DOHH2 (cell line): ENCODE measurements at regions not wholly inside any gene's neighbourhood (a gene's known extent, or its start where the extent isn't known, plus 50 kb on each side); places are given as distances from the start of the nearest gene placed in this dataset.

ENCODE experiments used
- H3F3A ChIP-seq: fragments of 200-600 bp; sonication (generic), shearing (Covaris generic); 2 replicates; pipeline ENCODE4 v1.6.0; 2016; ENCODE audit warnings: antibody characterized with exemption, mild to moderate bottlenecking; ENCODE audit not compliant: control insufficient read depth, insufficient read depth
- H3K27ac ChIP-seq: fragments of 200-600 bp; sonication (generic); 2 replicates; pipeline ENCODE4 v1.5.1; 2014; ENCODE audit warnings: low read depth, mild to moderate bottlenecking, low read length, moderate library complexity
- H3K27me3 ChIP-seq: fragments of 200-600 bp; sonication (generic); 2 replicates; pipeline ENCODE4 v1.6.1; 2014; ENCODE audit warnings: mild to moderate bottlenecking, low read length, mixed read lengths; ENCODE audit not compliant: control insufficient read depth
- H3K36me3 ChIP-seq: fragments of 200-600 bp; sonication (generic); 2 replicates; pipeline ENCODE4 v1.6.1; 2014; ENCODE audit warnings: mild to moderate bottlenecking, low read length, moderate library complexity, mixed read lengths; ENCODE audit not compliant: control insufficient read depth
- H3K4me1 ChIP-seq: fragments of 200-600 bp; sonication (generic); 2 replicates; pipeline ENCODE4 v1.6.1; 2014; ENCODE audit warnings: mild to moderate bottlenecking, low read length, mixed read lengths; ENCODE audit not compliant: control insufficient read depth
- H3K4me2 ChIP-seq: fragments of 200-600 bp; sonication (generic); 2 replicates; pipeline ENCODE4 v1.6.0; 2014; ENCODE audit warnings: mild to moderate bottlenecking, low read length, moderate library complexity
- H3K4me3 ChIP-seq: fragments of 200-600 bp; sonication (generic); 2 replicates; pipeline ENCODE4 v1.5.1; 2014; ENCODE audit warnings: mild to moderate bottlenecking, low read length, mixed read lengths
- H3K79me2 ChIP-seq: fragments of 200-600 bp; sonication (generic); 2 replicates; pipeline ENCODE4 v1.6.1; 2014; ENCODE audit warnings: mild to moderate bottlenecking, low read length, mixed read lengths; ENCODE audit not compliant: control insufficient read depth
- H3K9me2 ChIP-seq: fragments of 200-600 bp; sonication (generic); replicated peaks from 2 replicates; pipeline ENCODE4 v1.6.1; 2014; ENCODE audit warnings: mild to moderate bottlenecking, low read length, mixed read lengths; ENCODE audit not compliant: control insufficient read depth
- H3K9me3 ChIP-seq: fragments of 200-600 bp; sonication (generic); 2 replicates; pipeline ENCODE4 v1.6.1; 2014; ENCODE audit warnings: antibody characterized with exemption, low read length, mixed read lengths; ENCODE audit not compliant: control insufficient read depth, insufficient read depth
- H4K20me1 ChIP-seq: fragments of 200-600 bp; sonication (generic); 2 replicates; pipeline ENCODE4 v1.6.0; 2014; ENCODE audit warnings: low read depth, mild to moderate bottlenecking, antibody characterized with exemption, low read length, moderate library complexity; ENCODE audit not compliant: control insufficient read depth, insufficient read depth
- CTCF ChIP-seq: fragments of 200-600 bp; sonication (generic); IDR thresholded peaks from one replicate; pipeline ENCODE4 v1.5.1; 2014; ENCODE audit warnings: antibody characterized with exemption, mild to moderate bottlenecking, low read depth, low read length; ENCODE audit not compliant: poor library complexity, severe bottlenecking
- EZH2phosphoT487 ChIP-seq: fragments of 200-600 bp; sonication (generic); IDR thresholded peaks from 2 replicates; pipeline ENCODE4 v1.6.1; 2017; ENCODE audit warnings: borderline replicate concordance, mild to moderate bottlenecking, antibody characterized with exemption, low read length, moderate library complexity, mixed read lengths

GRCh38 chr5:3181671-3182070 is 414.0 kb upstream of the IRX1 start:
- TF ChIP-seq CTCF (no peak), EZH2phosphoT487 (no peak)
- no peaks in the 10 kb centered on the region for H3K4me1 ChIP-seq
- no peaks in the 10 kb centered on the region for H3K36me3 ChIP-seq
- H3K9me2 ChIP-seq: no peaks in the 10 kb centered on the region
- H4K20me1 ChIP-seq: no peaks in the 10 kb centered on the region
- H3K4me2 ChIP-seq: no peak overlapping the region
- no peaks in the 10 kb centered on the region for H3K79me2 ChIP-seq
- H3K4me3 ChIP-seq: no peak overlapping the region
- H3K9me3 ChIP-seq: peaks cover 18% of the 10 kb centered on the region; the same call in 1 of the 2 replicates
- no peaks in the 10 kb centered on the region for H3F3A ChIP-seq
- H3K27me3 ChIP-seq: no peaks in the 10 kb centered on the region
- no peak overlapping the region for H3K27ac ChIP-seq

GRCh38 chr5:3180636-3181035 is 415.0 kb upstream of the IRX1 start:
- TF ChIP-seq EZH2phosphoT487 (no peak), CTCF (no peak)
- H3K36me3 ChIP-seq: no peaks in the 10 kb centered on the region
- no peaks in the 10 kb centered on the region for H4K20me1 ChIP-seq
- no peak overlapping the region for H3K4me3 ChIP-seq
- H3F3A ChIP-seq: no peaks in the 10 kb centered on the region
- no peaks in the 10 kb centered on the region for H3K4me1 ChIP-seq
- H3K4me2 ChIP-seq: no peak overlapping the region
- no peaks in the 10 kb centered on the region for H3K9me2 ChIP-seq
- no peaks in the 10 kb centered on the region for H3K27me3 ChIP-seq
- H3K27ac ChIP-seq: no peak overlapping the region
- no peaks in the 10 kb centered on the region for H3K79me2 ChIP-seq
- peaks cover 18% of the 10 kb centered on the region; the same call in 1 of the 2 replicates for H3K9me3 ChIP-seq

- H3K27me3 ChIP-seq: no peaks in the 10 kb centered on the region
- H3F3A ChIP-seq: no peaks in the 10 kb centered on the region
- H3K36me3 ChIP-seq: no peaks in the 10 kb centered on the region
- no peaks in the 10 kb centered on the region for H4K20me1 ChIP-seq
- no peak overlapping the region for H3K4me2 ChIP-seq
- no peak overlapping the region for H3K27ac ChIP-seq
- peaks cover 18% of the 10 kb centered on the region; the same call in 1 of the 2 replicates for H3K9me3 ChIP-seq
- no peaks in the 10 kb centered on the region for H3K79me2 ChIP-seq
- no peaks in the 10 kb centered on the region for H3K4me1 ChIP-seq
- H3K4me3 ChIP-seq: no peak overlapping the region
- TF ChIP-seq EZH2phosphoT487 (no peak), CTCF (no peak)
- no peaks in the 10 kb centered on the region for H3K9me2 ChIP-seq
Observed at GRCh38 chr5:3179220-3179619, 416.4 kb upstream of the IRX1 start.

GRCh38 chr5:3177338-3177737 is 418.3 kb upstream of the IRX1 start:
- no peaks in the 10 kb centered on the region for H4K20me1 ChIP-seq
- H3K9me3 ChIP-seq: peaks cover 14% of the 10 kb centered on the region; the same call in 1 of the 2 replicates
- no peaks in the 10 kb centered on the region for H3K27me3 ChIP-seq
- no peaks in the 10 kb centered on the region for H3K36me3 ChIP-seq
- no peak overlapping the region for H3K27ac ChIP-seq
- TF ChIP-seq EZH2phosphoT487 (no peak), CTCF (no peak)
- H3K4me3 ChIP-seq: no peak overlapping the region
- H3K4me2 ChIP-seq: no peak overlapping the region
- H3K9me2 ChIP-seq: no peaks in the 10 kb centered on the region
- H3K79me2 ChIP-seq: no peaks in the 10 kb centered on the region
- H3K4me1 ChIP-seq: no peaks in the 10 kb centered on the region
- no peaks in the 10 kb centered on the region for H3F3A ChIP-seq
